ENCODE measurements at regions not wholly inside any gene's neighbourhood (a gene's known extent, or its start where the extent isn't known, plus 50 kb on each side); places are given as distances from the start of the nearest gene placed in this dataset.
"Not testable (repeated sequence)": the region's sequence is repeated elsewhere in the genome, so short reads cannot be mapped to it uniquely, and the experiment has no call there.

DNA sequence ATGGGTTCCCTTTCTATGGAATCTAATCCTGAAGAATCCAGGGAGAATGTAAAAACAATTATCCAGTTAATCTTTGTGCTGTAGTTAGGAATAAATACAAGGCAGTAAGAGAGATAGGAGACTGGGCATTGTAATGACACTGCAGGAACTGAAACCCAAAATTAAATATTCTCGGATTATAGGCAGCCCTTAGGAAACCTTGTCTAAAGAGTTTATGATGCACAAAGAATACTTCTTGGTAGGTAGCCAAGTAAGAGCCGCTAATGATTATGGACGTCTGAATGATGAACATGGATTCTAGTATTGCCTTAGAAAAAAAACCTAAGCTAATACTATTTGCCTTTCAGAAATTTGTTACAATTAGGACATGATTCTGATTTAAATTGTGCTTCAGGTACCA lies 165.4 kb upstream of the LRIG3 start:
- no peak for DNase-seq (ENCODE audit: low read depth, low spot score)

DNA sequence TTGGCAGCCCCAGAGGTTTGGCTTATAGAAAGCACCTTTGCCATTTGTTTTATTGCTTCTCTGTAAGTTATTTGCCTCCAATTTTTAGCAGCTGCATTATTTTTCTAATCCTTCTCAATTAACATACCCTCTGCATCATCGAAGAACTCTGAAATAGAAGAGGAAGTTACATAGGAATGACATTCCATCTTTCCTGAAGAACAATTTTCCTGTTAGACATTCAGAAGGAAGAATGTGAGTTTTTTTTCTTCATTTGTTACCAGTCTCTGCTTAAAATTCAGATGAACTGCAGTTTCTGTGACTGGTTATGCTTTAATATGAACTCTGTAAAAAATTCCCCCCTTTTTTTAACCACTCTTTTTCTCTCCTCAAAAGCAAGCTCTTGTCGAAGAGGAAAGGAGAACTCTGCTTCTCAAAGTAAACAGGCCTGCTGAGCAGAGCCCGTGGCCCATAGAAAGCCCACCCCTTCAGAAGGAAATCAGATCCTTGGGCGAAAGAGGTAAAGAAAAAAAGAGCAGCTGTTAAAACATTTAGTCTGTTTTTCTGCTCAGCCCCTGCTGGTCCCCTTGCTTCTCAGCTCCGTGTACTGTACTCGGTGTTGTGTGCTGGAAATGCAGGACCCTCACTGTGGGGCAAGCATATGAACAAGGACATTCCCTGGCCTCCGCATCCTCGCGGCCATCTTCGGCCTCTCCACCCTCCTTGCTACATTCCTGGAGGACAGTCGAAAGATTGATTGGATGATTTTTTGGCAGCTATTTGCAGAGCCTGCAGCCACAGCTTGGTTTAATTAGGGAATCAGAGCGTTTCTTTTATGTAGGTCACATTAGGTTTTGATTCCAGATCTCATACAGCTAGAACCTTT lies 164.4 kb upstream of the LRIG3 start:
- DNase-seq (ENCODE audit: low read depth, low spot score) = peak; percentile 94

DNA sequence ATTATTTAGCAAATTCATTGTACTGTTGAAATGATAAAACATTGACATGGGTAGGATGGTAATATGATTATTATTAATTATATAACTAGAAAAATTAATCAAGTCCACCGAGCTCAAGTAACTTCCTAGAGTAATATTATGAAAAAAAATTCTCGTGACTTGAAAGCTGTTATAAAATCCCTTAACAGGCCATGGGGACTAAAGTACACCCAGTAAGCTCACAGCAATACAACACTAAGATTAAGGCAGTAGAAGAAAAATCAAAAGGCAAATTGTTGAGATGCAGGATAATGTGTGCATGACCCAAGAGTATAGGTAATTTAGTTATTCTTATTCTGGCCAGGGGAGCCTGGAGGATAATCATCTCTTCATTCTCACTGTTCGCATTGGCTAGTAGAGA lies 162.6 kb upstream of the LRIG3 start:
- no peak for DNase-seq (ENCODE audit: low read depth, low spot score)

DNA sequence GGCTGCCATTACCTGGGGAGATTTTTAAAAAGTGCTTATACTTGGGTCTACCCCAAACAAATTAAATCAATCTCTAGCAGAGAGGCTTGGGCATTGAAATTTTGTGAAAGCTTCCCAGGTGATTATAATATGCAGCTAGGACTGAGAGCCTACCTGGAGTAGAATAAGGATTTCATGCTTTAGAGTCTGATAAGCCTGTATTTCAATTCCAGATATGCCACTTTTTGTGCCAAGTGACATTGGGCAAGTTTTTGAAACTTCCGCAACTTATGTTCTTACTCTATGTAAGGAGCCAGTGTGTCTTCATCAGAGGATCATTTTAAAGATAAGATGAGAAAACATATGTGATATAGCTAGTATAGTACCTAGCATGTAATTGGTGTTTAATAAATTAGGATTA lies 159.8 kb upstream of the LRIG3 start:
- no peak for DNase-seq (ENCODE audit: low read depth, low spot score)

DNA sequence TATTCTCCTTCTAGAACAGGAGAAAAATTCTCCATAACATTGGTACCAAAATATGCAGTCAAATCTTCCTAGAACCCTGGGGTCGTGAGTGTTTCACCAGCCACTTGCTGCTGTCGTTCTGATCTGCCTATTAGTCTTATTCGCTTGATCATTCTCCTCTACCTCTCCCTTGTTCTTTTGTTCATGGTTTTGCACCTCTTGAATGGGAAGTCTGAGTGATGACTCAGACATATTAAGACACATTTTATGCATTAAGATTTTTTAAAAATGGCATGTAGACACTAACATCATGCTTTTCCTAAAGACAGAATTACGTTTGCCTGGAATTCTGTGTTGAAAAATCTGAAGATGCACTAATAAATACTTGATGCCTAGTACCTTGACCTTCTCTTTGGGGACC lies 159.2 kb upstream of the LRIG3 start:
- no peak for DNase-seq (ENCODE audit: low read depth, low spot score)

DNA sequence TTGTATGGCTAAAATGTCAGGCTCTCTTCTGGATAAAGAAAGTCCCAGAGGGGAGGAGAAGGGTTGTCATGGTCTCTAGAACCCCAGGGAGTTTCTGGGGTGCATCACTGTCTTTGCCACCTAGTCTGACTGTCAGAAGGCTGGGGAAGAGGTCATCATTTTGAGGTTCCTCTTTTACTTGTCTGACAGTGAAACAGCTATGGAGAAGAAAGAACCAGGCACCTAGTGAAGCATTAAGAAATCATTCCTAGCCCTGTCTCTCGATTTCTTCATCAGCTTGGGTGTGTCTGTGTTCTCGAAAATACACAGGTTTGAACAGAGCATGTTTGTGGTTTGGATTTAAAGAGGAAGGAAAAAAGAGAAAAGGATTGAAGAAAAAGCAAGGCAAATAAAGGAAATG lies 158.7 kb upstream of the LRIG3 start:
- no peak for DNase-seq (ENCODE audit: low read depth, low spot score)

DNA sequence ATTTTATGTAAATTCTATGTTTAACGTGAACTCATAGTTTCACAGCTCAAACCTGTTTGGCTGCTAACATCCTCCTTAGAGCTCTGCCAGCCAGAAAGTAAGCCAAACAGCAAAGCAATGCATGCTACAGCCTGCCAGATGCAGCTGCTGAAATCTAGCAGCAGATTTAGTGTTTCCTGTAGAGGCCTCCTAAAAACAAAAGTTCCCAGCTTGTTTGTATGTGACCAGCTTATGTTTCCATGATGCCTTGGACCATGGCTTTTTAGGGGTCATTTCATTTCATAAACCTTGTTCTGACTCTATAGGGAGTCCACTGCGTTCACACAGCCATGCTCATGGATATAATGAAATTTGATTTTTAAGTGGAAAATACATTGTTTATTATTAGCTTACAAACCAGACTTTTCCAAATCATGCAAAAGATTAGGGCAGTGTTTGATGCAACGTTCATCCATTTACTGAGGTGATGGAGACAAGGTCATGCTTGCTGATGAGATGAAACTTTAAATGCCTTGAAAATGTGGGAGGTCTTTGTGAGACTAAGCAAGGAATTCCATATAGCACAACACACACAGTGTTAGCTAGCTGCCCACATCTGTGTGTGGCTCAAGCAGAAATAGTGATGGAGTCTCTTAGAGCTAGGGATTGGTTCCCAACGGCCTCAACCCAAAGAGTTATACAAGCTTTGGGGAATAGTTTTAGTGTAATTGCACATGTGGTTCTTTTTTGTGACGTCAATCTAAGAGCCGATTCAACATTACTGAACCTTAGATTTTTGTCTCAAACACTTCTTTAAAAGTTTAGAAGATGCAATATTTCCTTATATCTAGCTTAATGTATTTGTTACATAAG lies 157.5 kb upstream of the LRIG3 start:
- no peak for DNase-seq (ENCODE audit: low read depth, low spot score)

DNA sequence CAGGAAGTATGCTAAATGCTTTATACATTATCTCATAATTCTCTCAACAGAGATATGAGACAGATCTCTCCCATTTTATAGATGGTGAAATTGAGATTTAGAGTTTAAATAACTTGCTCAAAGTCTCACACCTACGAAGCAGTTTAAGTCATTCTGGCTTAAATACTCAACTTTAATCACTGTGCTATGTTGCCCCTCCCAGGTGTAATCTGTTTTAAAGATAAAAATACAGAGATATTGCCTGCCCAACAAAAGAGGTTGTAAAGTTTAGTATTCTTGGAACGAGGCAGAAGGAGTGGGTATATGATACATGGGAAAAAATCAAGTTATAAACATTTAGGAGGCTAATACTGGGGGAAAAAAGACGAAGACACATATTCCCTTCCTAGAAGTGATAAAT lies 156.8 kb upstream of the LRIG3 start:
- no peak for DNase-seq (ENCODE audit: low read depth, low spot score)

DNA sequence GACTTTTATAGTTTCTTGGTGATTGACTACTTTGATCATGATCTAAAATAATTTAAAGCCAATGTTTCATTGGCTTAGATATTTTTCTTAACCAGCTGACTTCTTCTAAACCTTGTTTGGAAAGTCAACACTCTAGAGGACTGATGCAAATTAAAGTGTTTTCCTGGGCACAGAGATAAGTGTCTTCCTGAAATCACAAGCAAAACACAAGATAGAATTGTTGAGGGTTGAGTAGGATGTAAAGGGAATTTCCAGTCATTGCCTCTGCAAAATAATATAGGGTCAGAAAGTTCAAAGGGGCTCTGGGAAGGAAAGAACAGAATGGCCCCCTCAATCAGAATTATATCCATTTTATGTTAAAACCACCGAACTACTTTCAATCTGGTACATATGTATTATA lies 156.3 kb upstream of the LRIG3 start:
- no peak for DNase-seq (ENCODE audit: low read depth, low spot score)

DNA sequence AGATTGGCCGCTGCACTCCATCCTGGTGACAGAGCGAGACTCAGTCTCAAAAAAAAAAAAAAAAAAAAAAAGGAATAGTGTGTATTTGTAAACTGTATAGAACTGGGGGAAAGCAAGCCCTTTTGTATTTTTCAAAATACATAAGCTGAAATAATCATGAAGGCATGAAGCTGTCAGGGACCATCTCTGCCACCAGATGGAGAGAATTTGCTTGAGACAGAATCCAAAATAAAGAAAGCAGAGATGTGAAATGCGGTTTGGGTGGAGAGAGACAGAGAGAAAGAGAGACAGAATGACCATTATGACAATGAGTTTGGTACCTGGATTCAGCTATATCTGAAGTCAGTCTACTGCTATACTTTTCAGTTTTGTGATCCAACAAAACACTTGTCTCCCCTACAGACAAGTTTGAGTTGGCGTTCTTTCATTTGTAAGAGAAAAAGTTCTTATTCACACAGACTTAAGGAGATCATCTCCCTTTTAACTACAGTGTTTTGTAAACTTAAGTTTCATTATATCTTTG lies 155.7 kb upstream of the LRIG3 start:
- no peak for DNase-seq (ENCODE audit: low read depth, low spot score)

DNA sequence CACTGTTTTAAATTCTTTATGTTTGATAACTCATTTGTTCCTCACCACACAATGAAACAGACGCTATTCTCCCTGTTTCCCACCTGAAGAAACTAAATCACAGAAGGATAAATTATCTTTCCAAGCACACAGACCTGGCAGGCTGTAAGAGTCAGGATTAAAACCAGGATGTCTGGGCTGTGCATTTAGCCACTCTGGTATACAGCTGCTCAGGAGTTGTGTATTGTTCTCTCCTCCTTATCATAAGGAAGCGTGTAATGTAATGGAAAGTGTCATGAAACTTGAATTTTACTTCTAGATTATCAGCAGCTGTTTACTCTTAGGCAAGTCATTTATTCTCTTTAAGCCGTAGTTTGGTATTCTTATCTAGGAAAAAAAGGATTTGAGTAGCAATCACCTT lies 154.8 kb upstream of the LRIG3 start:
- DNase-seq (ENCODE audit: low read depth, low spot score) = no peak

DNA sequence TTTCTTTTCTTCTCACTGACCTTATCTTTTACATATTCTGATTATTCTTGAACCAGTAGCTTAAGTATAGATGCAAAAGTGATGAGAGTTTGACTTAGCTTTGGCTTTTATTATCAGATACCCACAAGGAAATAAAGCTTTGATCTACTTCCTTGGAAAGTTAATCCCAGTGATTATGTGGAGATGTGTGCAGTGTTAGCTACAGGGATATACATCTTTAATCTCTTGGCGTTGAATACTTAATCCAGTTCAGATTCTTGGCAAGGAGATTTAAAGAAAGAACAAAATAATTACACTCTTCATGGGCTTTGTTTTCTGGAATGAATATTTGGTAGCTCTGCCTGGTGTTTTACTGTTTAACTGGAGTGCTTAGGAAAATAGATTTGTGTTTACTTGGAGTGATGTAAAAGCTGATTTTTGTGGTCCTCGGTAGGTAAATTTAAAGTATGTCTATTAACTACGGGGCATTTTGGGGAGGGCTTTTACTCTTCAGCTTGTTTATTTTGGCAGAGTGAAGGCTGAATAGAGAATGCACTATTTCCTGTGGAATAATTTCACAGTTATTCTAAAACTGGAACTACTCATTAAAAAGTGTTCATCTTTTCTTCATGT lies 150.1 kb upstream of the LRIG3 start:
- no peak for DNase-seq (ENCODE audit: low read depth, low spot score)

DNA sequence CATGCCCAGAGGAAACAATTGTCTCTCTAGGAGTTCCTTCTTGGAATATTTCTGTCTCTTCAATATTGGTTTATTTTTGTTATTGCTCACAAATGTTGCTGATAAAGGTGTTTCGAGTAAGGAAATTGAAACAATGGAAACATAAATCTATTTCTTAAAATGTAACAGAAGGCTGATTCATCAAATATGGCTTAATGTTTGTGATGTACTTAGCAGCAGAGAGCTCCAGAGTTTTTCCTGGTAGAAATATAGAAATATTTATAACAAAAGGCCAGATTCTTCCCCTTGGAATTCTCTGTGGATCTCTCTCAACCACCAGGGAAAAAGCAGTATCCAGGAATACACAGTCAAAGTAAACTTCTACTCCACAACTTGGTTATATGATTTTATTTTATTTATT lies 149.2 kb upstream of the LRIG3 start:
- no peak for DNase-seq (ENCODE audit: low read depth, low spot score)

DNA sequence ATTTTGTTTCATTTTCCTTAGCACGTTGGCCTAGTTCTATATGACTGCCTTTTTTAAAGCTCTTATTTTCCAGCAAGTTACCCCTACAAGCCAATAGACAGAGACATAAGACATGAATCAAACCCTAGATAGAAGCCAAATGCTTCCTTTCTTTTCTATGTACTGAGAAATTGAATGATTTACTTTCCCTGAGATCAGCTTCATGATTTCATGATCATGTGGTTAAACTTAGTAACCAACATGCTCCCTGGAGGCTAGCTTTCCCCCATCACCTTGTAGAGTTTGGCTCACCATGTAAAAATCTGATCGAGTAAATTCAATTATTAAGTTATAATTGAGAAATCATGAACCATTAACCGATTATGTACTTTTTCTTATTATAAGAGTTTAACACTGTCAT lies 148.1 kb upstream of the LRIG3 start:
- DNase-seq (ENCODE audit: low read depth, low spot score) = no peak

DNA sequence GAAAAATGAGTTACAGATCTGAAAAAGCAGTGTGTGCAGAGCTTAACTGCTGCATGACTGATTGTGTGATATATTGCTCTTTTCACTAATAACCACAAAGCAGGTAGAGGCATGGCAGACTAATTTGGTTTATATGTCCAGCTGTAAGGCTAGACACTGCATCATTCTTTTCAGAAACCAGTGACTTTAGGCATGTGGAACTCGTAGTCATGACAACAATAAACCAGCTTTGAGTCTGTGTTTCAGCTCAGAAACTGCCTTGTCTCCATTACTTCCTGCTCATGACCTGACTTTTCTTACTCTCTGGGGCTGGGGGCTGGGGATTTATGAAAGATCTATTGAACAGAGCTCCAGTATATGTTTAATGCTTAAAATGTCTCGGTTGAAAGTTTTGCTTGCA lies 146.8 kb upstream of the LRIG3 start:
- DNase-seq (ENCODE audit: low read depth, low spot score) = no peak

DNA sequence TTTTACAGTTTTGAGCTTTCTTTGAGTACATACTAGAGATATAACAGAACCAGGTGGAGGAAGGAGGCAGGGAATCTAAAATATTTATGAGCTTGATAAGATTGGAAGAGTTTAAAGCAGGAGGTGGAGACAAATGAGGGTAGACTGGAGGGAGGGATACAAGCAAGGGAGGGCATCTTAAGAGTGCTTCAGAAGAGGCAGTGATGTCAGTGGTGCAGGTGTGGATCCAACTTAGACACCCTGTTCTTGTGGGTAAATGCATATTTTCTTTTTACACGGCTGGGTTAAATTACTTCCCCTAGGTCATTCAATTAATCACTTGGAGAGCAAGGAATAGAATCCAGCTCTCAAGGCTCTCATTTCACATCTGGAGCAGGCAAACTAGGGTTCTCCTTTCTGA lies 146.1 kb upstream of the LRIG3 start:
- DNase-seq (ENCODE audit: low read depth, low spot score) = no peak

DNA sequence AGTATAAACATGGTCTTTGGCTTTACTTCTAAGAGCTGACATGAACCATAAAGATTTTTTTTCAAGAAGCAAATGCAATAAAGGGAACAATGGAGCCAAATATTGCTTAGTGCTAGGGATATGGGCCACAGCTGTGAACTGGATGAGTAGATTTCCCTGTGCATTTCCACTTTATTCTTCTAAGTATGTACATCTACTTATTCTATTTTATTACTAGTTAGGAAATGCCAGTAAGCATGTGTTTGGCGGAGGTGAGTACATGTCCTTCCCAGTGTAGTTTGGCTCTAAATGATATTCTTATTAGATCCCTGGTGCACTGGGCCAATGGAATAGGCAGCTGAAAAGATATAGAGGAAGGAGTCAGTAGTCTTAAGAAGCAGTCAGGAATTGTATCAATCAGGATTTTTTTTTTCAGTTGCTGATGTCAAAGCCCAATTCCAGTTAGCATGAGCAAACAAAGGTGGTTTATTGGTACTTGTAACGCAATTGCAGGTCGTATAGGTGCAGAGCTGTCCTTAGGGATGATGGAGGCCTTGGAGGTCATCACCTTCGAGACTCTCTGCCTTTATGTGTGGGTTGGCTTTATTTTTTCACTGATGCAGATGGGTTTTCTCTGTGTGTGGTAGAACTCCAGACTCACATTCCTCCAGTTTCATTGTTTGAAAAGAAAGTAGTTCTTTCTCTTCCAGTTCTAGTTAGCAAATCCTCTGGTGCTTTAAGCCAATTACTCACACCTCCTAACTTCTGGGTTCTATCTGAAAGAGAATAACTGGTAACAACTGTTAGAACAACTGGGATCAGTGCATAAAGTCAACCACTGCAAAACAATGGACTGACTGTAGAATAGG lies 139.0 kb upstream of the LRIG3 start:
- DNase-seq (ENCODE audit: low read depth, low spot score) = no peak

DNA sequence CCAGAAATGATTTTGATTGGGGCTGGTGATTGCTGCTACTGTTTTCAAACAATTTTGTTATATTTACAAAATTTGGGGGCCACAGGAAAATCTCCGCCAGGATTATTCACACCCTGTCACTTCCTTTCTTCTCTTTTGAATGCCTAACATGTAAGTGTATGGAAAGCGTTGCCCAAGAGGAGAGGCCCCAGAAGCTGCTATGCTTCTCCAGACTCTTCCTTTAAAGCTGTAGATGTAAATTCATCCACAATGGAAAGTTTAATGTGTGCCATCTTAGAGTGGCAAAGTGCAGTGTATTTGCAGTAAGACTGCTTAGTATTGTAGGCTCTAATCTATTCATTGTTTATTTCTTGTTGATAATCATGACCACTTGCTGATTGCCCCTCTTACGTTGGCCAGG lies 136.7 kb upstream of the LRIG3 start:
- no peak for DNase-seq (ENCODE audit: low read depth, low spot score)

DNA sequence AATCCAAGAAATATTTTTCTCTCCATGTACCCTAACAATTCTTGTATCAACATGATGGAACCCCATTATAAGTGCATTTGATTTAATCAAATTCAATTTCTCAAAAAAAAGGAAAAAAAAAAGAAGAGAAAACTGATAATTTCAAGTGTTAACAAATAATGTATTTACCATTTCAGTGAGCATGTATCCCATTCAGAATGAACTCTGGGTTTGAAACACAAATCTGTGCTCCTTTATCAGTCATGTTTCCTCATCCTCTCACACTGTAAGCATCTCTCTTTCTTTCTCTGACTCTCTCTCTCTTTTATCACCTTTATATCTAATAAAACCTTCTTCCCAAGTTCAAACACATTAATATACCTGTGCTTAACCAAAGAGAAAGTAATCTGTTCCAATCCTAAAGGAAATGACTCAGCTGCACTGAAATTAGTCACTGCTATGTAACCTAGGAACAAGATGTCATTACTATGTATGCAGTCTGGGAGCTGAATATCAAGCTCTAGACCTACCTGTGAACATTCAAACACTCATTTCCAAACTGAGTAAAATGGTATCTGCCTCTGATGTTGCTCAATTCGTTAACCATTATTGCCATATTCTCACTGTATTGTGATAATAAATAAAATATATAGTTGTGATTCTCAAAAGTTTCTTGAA lies 135.0 kb upstream of the LRIG3 start:
- no peak for DNase-seq (ENCODE audit: low read depth, low spot score)

DNA sequence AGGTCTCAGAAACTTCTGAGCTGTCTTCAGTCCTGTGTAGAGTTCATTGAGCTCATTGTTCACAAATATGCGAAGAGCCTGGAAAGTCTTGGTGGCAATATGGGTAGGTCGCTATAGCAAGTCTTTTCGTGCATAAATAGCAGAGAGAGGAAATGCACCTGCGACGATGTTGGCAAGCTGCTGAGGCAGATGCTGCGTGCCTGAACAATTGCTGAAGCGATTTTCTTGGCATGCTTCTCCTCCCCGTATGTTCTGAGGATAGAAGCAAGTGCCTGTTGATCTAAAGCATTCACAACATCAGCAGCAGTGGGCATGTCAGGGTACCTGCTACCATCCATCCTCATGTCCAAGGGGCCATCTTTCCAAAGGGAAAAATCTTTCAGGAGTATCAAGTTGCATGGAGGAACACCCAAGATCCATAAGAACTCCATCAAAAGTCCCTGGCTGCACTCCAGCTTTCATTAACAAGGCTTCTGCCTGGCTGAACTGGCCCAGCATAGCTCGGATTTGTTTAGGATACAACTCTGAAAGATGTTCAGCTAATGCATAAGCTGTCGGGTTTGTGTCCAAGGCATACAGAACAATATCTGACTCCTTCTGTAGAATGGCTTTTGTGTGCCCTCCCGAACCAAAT lies 133.1 kb upstream of the LRIG3 start:
- not testable (repeated sequence) for DNase-seq (ENCODE audit: low read depth, low spot score)

Measured in smooth muscle cell of the brain vasculature (primary cell).